ENCODE measurements at regions not wholly inside any gene's neighbourhood (a gene's known extent, or its start where the extent isn't known, plus 50 kb on each side); places are given as distances from the start of the nearest gene placed in this dataset.

DNA sequence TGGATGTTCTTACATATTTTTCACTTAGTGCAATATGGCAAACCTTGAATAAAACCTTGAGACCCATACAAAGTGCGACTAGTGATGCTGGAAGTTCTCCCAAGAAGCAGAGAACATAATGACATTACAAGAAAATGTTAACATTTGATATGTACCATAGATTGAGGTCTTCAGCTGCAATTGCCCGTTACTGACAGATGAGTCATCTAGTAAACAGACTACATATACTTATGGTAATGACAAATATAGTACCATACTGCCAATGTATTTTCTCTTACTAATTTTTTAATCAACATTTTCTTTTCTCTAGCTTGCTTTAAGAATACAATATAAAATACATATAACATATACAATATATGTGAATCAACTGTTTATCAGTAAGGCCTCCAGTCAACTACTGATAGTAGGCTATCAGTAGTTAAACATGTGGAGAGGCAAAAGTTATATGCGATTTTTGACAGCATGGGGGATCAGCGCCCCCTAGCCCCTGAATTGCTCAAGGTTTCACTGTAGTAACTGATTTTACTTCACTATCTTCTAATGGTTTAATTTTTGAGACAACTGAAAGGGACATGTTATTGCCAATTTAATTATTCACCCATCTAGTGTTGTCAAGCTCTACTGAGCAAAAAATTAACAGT is 166.7 kb upstream of the ADGRB3 start:
- TF ChIP-seq FOXM1 (IDR thresholded peaks at IDR 0.05; ENCODE audit: borderline replicate concordance, low read depth) = no peak
- TF ChIP-seq EP300 (IDR thresholded peaks at IDR 0.05; ENCODE audit: borderline replicate concordance) = no peak
- TF ChIP-seq EGR1 (IDR thresholded peaks at IDR 0.05) = no peak
- no peak for TF ChIP-seq TEAD4 (IDR thresholded peaks at IDR 0.05)
- TF ChIP-seq RAD21 (IDR thresholded peaks at IDR 0.05; ENCODE audit: low read depth) = peak; percentile 39
- TF ChIP-seq, protein P1, sequence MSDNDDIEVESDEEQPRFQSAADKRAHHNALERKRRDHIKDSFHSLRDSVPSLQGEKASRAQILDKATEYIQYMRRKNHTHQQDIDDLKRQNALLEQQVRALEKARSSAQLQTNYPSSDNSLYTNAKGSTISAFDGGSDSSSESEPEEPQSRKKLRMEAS (IDR thresholded peaks at IDR 0.05) = no peak
- TF ChIP-seq REST (IDR thresholded peaks at IDR 0.05; ENCODE audit: low read depth) = no peak
- TF ChIP-seq TCF12 (IDR thresholded peaks at IDR 0.05; ENCODE audit: low read depth) = no peak
- TF ChIP-seq YY1 (IDR thresholded peaks at IDR 0.05; ENCODE audit: low read depth) = no peak
- TF ChIP-seq CREB1 (IDR thresholded peaks at IDR 0.05; ENCODE audit: low read depth) = no peak
- TF ChIP-seq NFIC (IDR thresholded peaks at IDR 0.05) = no peak
- no peak for TF ChIP-seq TAF1 (IDR thresholded peaks at IDR 0.05; ENCODE audit: low read depth)
- no peak for TF ChIP-seq CEBPB (IDR thresholded peaks at IDR 0.05)
- TF ChIP-seq ZBTB7A (IDR thresholded peaks at IDR 0.05; ENCODE audit: low read depth) = no peak
